Panc1 (cell line): ENCODE measurements at regions not wholly inside any gene's neighbourhood (a gene's known extent, or its start where the extent isn't known, plus 50 kb on each side); places are given as distances from the start of the nearest gene placed in this dataset.

Experiments used
- POLR2AphosphoS5 ChIP-seq: IDR thresholded peaks from 2 replicates; pipeline ENCODE4 v1.6.1; 2012; ENCODE audit warnings: mild to moderate bottlenecking, low read depth, low read length, moderate library complexity
- TF ChIP-seq, protein P1 (sequence below): fragments of 450-650 bp; IDR thresholded peaks from 2 replicates; pipeline ENCODE4 v1.5.1; 2017; ENCODE audit warnings: mild to moderate bottlenecking

DNA sequence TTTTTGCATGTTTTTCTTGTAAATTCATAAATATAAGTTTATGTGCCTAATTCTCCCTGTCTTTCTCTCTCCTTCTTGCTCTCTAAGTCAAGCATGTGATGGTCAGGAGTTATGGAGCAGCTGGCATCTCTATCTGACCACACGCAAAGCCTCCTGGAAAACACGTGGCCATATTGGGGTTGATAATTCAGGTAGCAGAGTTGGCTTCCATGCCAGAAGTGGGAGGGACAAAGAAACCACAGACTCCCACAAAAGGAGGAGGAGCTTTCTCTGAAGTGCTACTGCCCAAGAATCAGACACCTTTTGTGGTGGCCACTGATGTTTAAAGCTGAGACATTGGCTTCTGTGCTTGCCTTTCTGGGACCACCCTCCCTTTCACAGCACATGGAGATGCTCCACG lies 517.6 kb upstream of the TMEM132C start:
- TF ChIP-seq POLR2AphosphoS5 = no peak
- TF ChIP-seq, protein P1, sequence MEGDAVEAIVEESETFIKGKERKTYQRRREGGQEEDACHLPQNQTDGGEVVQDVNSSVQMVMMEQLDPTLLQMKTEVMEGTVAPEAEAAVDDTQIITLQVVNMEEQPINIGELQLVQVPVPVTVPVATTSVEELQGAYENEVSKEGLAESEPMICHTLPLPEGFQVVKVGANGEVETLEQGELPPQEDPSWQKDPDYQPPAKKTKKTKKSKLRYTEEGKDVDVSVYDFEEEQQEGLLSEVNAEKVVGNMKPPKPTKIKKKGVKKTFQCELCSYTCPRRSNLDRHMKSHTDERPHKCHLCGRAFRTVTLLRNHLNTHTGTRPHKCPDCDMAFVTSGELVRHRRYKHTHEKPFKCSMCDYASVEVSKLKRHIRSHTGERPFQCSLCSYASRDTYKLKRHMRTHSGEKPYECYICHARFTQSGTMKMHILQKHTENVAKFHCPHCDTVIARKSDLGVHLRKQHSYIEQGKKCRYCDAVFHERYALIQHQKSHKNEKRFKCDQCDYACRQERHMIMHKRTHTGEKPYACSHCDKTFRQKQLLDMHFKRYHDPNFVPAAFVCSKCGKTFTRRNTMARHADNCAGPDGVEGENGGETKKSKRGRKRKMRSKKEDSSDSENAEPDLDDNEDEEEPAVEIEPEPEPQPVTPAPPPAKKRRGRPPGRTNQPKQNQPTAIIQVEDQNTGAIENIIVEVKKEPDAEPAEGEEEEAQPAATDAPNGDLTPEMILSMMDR = no peak
